ENCODE measurements at regions not wholly inside any gene's neighbourhood (a gene's known extent, or its start where the extent isn't known, plus 50 kb on each side); places are given as distances from the start of the nearest gene placed in this dataset. TPM values are rescaled to one million over a fixed set of nuclear protein-coding genes. Genes with fewer than 3 reads are reported as not detected.

DNA sequence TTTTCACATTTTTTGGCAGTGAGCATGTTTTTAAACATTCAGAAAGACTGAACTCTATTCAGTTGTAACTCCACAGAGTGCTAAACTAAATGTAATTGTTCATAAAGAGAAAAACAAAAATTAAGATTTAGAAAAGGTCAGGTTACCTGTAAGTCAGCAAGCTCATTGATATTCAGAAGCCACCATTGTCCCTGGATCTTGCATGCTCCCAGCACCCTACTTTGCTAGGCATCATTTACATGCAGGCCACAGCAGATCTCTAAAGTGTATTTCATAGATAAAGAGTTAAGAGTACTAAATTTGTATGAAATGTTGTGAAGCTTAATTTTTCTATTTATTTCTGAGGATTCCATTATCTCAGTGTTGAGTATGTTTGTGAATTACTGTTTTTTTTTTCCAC lies 64.8 kb upstream of the CDH19 start:
- no peak for DNase-seq (ENCODE audit: low spot score)
- H3K27me3 Mint-ChIP-seq (ENCODE audit: low read depth): no peaks in the 10 kb centered on the region
- no peak overlapping the region for H3K4me3 Mint-ChIP-seq (ENCODE audit: unreplicated experiment)
- no peaks in the 10 kb centered on the region for H3K36me3 Mint-ChIP-seq (ENCODE audit: low read depth)
- no peak overlapping the region for H3K27ac Mint-ChIP-seq (ENCODE audit: unreplicated experiment)
- no peaks in the 10 kb centered on the region for H3K4me1 Mint-ChIP-seq (ENCODE audit: low read depth)
- TF ChIP-seq, protein P1, sequence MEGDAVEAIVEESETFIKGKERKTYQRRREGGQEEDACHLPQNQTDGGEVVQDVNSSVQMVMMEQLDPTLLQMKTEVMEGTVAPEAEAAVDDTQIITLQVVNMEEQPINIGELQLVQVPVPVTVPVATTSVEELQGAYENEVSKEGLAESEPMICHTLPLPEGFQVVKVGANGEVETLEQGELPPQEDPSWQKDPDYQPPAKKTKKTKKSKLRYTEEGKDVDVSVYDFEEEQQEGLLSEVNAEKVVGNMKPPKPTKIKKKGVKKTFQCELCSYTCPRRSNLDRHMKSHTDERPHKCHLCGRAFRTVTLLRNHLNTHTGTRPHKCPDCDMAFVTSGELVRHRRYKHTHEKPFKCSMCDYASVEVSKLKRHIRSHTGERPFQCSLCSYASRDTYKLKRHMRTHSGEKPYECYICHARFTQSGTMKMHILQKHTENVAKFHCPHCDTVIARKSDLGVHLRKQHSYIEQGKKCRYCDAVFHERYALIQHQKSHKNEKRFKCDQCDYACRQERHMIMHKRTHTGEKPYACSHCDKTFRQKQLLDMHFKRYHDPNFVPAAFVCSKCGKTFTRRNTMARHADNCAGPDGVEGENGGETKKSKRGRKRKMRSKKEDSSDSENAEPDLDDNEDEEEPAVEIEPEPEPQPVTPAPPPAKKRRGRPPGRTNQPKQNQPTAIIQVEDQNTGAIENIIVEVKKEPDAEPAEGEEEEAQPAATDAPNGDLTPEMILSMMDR (IDR thresholded peaks at IDR 0.05): no peak
- no peaks in the 10 kb centered on the region for H3K9me3 Mint-ChIP-seq (ENCODE audit: low read depth)

DNA sequence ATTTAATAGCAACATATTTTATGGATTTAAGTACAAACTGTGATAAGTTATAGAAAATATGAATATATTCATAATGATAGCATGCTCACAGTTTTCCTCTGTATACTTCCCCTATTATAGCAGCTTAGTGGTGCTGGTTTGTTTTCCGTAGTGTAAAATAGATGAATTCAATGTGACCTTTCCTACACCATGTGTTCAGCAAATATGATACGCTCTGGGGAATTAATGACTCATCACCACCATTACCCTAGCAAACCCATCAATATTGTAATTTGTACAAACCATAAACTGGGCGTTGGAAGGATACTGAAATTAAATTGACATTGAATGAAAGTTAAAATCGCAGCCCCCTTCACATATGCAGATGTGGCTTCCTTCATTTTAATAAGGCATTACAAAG lies 58.7 kb upstream of the CDH19 start:
- no peak for DNase-seq (ENCODE audit: low spot score)
- TF ChIP-seq, protein P1 (IDR thresholded peaks at IDR 0.05): no peak
- H3K4me1 Mint-ChIP-seq (ENCODE audit: low read depth): no peaks in the 10 kb centered on the region
- no peaks in the 10 kb centered on the region for H3K27me3 Mint-ChIP-seq (ENCODE audit: low read depth)
- H3K27ac Mint-ChIP-seq (ENCODE audit: unreplicated experiment): no peak overlapping the region
- H3K9me3 Mint-ChIP-seq (ENCODE audit: low read depth): no peaks in the 10 kb centered on the region
- no peak overlapping the region for H3K4me3 Mint-ChIP-seq (ENCODE audit: unreplicated experiment)
- no peaks in the 10 kb centered on the region for H3K36me3 Mint-ChIP-seq (ENCODE audit: low read depth)

DNA sequence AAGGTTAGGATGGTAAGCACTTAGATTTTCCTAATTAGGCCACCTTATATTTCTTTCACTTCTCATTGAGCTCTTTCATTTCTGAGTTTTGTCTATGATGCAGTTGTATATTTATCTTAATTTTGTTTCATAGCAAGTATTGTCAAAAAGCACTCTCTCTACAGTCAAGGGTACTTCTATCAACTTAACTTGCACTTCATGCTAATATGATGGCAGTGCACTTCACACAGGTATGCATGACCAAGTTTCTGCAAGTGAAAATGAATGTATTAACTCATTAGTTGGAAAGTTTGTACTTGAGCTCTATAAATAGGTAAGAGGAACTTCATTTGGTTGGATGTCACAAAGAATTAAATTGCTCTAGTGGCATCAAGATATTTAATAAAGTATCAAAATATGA lies 51.5 kb upstream of the CDH19 start:
- H3K27me3 Mint-ChIP-seq (ENCODE audit: low read depth): no peaks in the 10 kb centered on the region
- no peaks in the 10 kb centered on the region for H3K36me3 Mint-ChIP-seq (ENCODE audit: low read depth)
- no peak for DNase-seq (ENCODE audit: low spot score)
- no peaks in the 10 kb centered on the region for H3K9me3 Mint-ChIP-seq (ENCODE audit: low read depth)
- TF ChIP-seq, protein P1 (IDR thresholded peaks at IDR 0.05): no peak
- no peak overlapping the region for H3K4me3 Mint-ChIP-seq (ENCODE audit: unreplicated experiment)
- H3K4me1 Mint-ChIP-seq (ENCODE audit: low read depth): no peaks in the 10 kb centered on the region
- H3K27ac Mint-ChIP-seq (ENCODE audit: unreplicated experiment): no peak overlapping the region

Small RNA genes lying in the stretch of these regions (microRNA-seq; reads per million reads assigned to microRNA genes)
- not detected for gene MIR5011 (ENCODE audit: borderline number of aligned reads)

Measured in chondrocyte (in vitro differentiated cells).